ENCODE measurements at regions not wholly inside any gene's neighbourhood (a gene's known extent, or its start where the extent isn't known, plus 50 kb on each side); places are given as distances from the start of the nearest gene placed in this dataset.

DNA sequence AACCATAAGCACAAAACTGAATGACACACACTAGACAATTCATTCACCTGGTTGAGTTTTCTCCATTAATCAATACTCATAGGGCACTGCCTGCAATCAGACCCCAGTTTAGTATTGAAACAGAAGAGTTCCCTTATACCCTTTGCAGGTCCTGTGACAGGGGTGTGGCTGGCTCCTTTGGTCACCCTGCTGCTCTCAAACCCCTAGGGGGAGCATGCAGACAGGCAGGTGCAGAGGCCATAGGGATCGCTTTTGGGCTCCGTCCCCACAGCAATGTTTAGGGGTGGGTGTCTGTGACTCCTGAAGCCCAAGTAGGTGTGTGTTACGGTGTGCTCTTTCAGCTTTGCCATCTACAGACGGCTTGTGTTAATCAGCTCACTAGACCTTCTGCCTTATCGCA, 210.4 kb downstream of the CENPW start:
- TF ChIP-seq, protein P1, sequence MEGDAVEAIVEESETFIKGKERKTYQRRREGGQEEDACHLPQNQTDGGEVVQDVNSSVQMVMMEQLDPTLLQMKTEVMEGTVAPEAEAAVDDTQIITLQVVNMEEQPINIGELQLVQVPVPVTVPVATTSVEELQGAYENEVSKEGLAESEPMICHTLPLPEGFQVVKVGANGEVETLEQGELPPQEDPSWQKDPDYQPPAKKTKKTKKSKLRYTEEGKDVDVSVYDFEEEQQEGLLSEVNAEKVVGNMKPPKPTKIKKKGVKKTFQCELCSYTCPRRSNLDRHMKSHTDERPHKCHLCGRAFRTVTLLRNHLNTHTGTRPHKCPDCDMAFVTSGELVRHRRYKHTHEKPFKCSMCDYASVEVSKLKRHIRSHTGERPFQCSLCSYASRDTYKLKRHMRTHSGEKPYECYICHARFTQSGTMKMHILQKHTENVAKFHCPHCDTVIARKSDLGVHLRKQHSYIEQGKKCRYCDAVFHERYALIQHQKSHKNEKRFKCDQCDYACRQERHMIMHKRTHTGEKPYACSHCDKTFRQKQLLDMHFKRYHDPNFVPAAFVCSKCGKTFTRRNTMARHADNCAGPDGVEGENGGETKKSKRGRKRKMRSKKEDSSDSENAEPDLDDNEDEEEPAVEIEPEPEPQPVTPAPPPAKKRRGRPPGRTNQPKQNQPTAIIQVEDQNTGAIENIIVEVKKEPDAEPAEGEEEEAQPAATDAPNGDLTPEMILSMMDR (conservative IDR thresholded peaks at IDR 0.05; ENCODE audit: low read depth, low read length): no peak
- no peak overlapping the region for H3K4me3 ChIP-seq (IDR thresholded peaks at IDR 0.05; ENCODE audit: insufficient read depth, low read depth, low read length)
- H3K4me1 ChIP-seq (ENCODE audit: low read depth, poor library complexity, severe bottlenecking): no peaks in the 10 kb centered on the region
- no peaks in the 10 kb centered on the region for H4K20me1 ChIP-seq (ENCODE audit: insufficient read depth)
- no peaks in the 10 kb centered on the region for H3K36me3 ChIP-seq (ENCODE audit: insufficient read depth)
- H3K27ac ChIP-seq: no peak overlapping the region
- H3K27me3 ChIP-seq (ENCODE audit: insufficient read depth, low read depth): no peaks in the 10 kb centered on the region
- no peak overlapping the region for H2AFZ ChIP-seq (ENCODE audit: low read depth)
- no peaks in the 10 kb centered on the region for H3K79me2 ChIP-seq (ENCODE audit: insufficient read depth, low read depth)
- no peak overlapping the region for H3K4me2 ChIP-seq
- H3K9ac ChIP-seq: no peak overlapping the region

DNA sequence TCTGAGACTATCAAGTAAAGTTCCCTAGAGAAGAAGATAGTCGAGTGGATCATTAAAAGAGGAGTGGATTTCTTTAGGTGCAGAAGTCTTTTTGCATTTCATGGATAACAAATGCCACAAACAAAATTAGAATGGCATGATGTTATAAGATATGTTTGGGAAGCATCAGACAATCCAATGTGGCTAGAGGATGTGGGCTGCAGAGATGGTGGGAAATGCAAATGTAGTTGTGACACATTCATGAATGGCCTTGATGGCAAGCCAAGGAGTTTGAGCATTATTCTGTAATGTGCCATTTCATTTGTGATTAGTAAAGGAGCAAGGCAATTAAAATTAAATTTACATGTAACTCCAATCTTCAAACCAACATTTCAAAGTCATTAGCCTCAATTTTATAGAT, 211.9 kb downstream of the CENPW start:
- Histone ChIP-seq H2AFZ (ENCODE audit: low read depth) (no peak overlapping the region), H3K36me3 (ENCODE audit: insufficient read depth) (no peaks in the 10 kb centered on the region), H3K79me2 (ENCODE audit: insufficient read depth, low read depth) (no peaks in the 10 kb centered on the region), H3K4me2 (no peak overlapping the region), H3K4me1 (ENCODE audit: low read depth, poor library complexity, severe bottlenecking) (no peaks in the 10 kb centered on the region), H3K27ac (no peak overlapping the region), H3K27me3 (ENCODE audit: insufficient read depth, low read depth) (no peaks in the 10 kb centered on the region), H4K20me1 (ENCODE audit: insufficient read depth) (no peaks in the 10 kb centered on the region), H3K9ac (no peak overlapping the region), H3K4me3 (IDR thresholded peaks at IDR 0.05; ENCODE audit: insufficient read depth, low read depth, low read length) (no peak overlapping the region)
- TF ChIP-seq, protein P1 (conservative IDR thresholded peaks at IDR 0.05; ENCODE audit: low read depth, low read length): no peak

DNA sequence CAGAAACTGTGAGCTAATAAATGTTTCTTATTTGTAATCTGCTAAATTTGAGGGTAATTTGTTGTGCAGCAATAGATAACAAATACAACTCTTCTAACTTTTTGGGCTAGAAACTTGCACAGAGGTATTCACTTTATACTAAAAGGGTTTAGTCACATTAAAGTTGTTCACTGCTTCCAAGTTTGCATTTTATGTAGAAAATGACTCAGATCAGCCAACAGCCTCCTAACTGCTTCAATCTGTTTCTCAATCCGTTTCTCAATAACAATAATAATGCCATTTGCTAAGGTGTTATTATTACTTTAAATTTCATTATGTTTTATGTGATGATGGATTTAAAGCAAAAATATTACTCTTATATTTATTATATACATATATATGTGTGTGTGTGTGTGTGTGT, 213.9 kb downstream of the CENPW start:
- H3K27ac ChIP-seq: no peak overlapping the region
- TF ChIP-seq, protein P1 (conservative IDR thresholded peaks at IDR 0.05; ENCODE audit: low read depth, low read length): no peak
- H3K4me2 ChIP-seq: no peak overlapping the region
- H3K27me3 ChIP-seq (ENCODE audit: insufficient read depth, low read depth): no peaks in the 10 kb centered on the region
- no peak overlapping the region for H3K9ac ChIP-seq
- H3K79me2 ChIP-seq (ENCODE audit: insufficient read depth, low read depth): no peaks in the 10 kb centered on the region
- no peak overlapping the region for H3K4me3 ChIP-seq (IDR thresholded peaks at IDR 0.05; ENCODE audit: insufficient read depth, low read depth, low read length)
- H4K20me1 ChIP-seq (ENCODE audit: insufficient read depth): no peaks in the 10 kb centered on the region
- no peak overlapping the region for H2AFZ ChIP-seq (ENCODE audit: low read depth)
- H3K36me3 ChIP-seq (ENCODE audit: insufficient read depth): no peaks in the 10 kb centered on the region
- no peaks in the 10 kb centered on the region for H3K4me1 ChIP-seq (ENCODE audit: low read depth, poor library complexity, severe bottlenecking)

- no peak overlapping the region for H3K27ac ChIP-seq
- no peaks in the 10 kb centered on the region for H4K20me1 ChIP-seq (ENCODE audit: insufficient read depth)
- H3K9ac ChIP-seq: no peak overlapping the region
- no peak overlapping the region for H2AFZ ChIP-seq (ENCODE audit: low read depth)
- H3K79me2 ChIP-seq (ENCODE audit: insufficient read depth, low read depth): no peaks in the 10 kb centered on the region
- no peaks in the 10 kb centered on the region for H3K36me3 ChIP-seq (ENCODE audit: insufficient read depth)
- no peaks in the 10 kb centered on the region for H3K4me1 ChIP-seq (ENCODE audit: low read depth, poor library complexity, severe bottlenecking)
- no peaks in the 10 kb centered on the region for H3K27me3 ChIP-seq (ENCODE audit: insufficient read depth, low read depth)
- TF ChIP-seq, protein P1 (conservative IDR thresholded peaks at IDR 0.05; ENCODE audit: low read depth, low read length): no peak
- no peak overlapping the region for H3K4me2 ChIP-seq
- H3K4me3 ChIP-seq (IDR thresholded peaks at IDR 0.05; ENCODE audit: insufficient read depth, low read depth, low read length): no peak overlapping the region
Observed at GRCh38 chr6:126570507-126570906, 230.6 kb downstream of the CENPW start.
